UCSD-AML1 (cell line): ENCODE measurements at regions not wholly inside any gene's neighbourhood (a gene's known extent, or its start where the extent isn't known, plus 50 kb on each side); places are given as distances from the start of the nearest gene placed in this dataset.
"Not testable (repeated sequence)": the region's sequence is repeated elsewhere in the genome, so short reads cannot be mapped to it uniquely, and the experiment has no call there.

ENCODE experiments used
- DNase-seq: peaks from one replicate; lab custom pipeline; 2025; ENCODE audit not compliant: unreplicated experiment; lab: John Stamatoyannopoulos, UW

DNA sequence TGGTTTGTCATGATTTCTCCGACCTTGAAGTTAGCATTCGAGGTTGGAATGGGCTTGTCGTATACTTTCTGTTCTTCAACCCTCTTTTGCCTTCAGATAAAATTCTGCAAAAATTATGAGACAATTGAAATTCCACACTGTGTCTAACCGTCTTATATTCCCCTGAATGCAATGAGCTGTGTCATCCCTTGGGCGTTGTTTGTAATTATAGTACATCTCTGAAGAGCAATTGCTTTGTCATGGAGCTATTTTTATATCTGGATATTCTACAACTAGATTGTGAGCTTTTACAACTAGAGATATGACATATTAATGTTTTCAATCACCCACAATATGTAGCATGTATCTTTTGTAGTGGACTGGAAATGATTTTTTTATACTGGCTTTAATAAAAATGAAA lies 631.8 kb upstream of the SLC10A2 start:
- DNase-seq = no peak

- no peak for DNase-seq
Measured at GRCh38 chr13:103695320-103695719, 629.1 kb upstream of the SLC10A2 start.

DNA sequence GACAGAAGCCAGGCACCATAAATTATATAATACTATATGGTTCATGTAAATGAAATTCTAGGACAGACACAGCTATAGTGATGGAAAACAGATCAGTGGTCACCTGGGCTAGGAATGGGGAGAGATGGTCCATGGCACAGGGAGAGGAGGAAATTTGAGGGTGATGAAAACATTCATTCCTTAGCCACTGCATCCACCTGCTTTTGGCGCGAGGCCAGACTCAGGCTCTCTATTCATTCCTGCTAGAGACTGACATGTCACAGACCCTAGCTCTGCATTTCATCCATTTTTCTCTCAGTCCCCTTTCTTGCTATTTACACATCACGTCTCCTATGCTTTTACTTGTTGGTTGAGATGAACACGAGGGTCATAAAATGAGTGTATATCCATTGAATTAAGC lies 628.3 kb upstream of the SLC10A2 start:
- DNase-seq = no peak

GRCh38 chr13:103694033-103694432 lies 627.8 kb upstream of the SLC10A2 start:
- no peak for DNase-seq

- DNase-seq = no peak
Measured at GRCh38 chr13:103692442-103692841, 626.2 kb upstream of the SLC10A2 start.

- no peak for DNase-seq
Measured at GRCh38 chr13:103676329-103676728, 610.1 kb upstream of the SLC10A2 start.

- DNase-seq = no peak
Measured at GRCh38 chr13:103671547-103671946, 605.3 kb upstream of the SLC10A2 start.

DNA sequence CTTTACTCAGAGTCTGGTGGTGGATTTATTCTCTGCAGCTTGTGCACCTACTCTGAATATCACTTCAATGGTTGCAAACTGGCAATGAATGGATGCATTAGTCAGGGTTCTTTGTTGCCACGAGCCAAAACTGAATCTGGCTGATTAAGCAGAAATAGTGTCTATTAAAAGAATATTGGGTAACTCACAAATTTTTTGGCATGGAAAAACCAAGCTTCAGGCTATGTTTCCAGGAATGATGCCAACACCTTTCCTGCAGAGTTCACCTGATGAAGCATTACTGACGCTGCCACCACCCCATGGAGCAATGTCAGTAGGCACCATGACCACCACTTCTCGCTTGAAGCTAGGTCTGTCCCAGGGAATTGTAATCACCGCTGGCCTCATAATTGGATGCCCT lies 597.8 kb upstream of the SLC10A2 start:
- no peak for DNase-seq

GRCh38 chr13:103656311-103656710 lies 590.1 kb upstream of the SLC10A2 start:
- no peak for DNase-seq

GRCh38 chr13:103640606-103641005 lies 574.4 kb upstream of the SLC10A2 start:
- DNase-seq = no peak

DNA sequence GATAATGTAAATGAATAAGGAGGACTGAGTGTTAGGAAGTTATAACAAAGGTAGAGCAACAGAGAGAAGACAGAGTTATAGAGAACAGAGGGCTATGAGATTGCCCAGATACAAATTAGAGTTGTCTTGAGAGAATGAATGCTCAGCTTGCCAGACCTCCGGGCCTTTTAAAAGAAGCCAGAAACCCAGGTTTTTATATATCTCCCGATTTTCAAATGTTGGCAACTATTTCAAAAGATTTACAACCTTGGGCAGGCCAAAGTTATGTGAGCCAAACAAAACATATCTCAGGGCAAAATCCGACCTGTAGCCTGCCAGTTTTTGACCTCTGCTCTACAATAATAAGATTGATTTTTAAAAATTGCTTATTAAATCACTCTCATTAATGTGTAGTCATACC lies 573.1 kb upstream of the SLC10A2 start:
- DNase-seq = no peak

GRCh38 chr13:103638706-103639105 lies 572.5 kb upstream of the SLC10A2 start:
- DNase-seq = no peak

DNA sequence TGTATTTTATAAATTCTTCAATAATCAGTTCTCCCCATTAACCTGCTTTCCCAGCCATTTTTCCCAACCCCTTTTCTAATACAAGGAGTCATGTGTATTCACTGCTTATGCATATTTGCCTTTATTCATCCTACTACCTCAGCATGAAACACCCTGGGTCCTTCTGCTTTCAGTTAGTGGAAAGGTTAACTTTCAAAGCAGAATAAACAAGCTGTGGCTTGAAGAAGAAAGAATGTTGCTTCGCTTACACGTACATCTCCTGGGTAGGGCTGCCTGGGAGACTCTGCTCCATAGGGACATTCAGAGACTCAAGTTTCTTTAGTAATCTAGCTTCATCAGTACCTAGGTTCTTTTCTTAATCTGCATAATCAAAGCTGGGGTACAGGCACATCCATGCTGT lies 567.8 kb upstream of the SLC10A2 start:
- DNase-seq = no peak

- DNase-seq = no peak
Measured at GRCh38 chr13:103625194-103625593, 559.0 kb upstream of the SLC10A2 start.

- DNase-seq = no peak
Measured at GRCh38 chr13:103618151-103618550, 551.9 kb upstream of the SLC10A2 start.

GRCh38 chr13:103615771-103616170 lies 549.6 kb upstream of the SLC10A2 start:
- DNase-seq = no peak

GRCh38 chr13:103614761-103615160 lies 548.5 kb upstream of the SLC10A2 start:
- DNase-seq = no peak

DNA sequence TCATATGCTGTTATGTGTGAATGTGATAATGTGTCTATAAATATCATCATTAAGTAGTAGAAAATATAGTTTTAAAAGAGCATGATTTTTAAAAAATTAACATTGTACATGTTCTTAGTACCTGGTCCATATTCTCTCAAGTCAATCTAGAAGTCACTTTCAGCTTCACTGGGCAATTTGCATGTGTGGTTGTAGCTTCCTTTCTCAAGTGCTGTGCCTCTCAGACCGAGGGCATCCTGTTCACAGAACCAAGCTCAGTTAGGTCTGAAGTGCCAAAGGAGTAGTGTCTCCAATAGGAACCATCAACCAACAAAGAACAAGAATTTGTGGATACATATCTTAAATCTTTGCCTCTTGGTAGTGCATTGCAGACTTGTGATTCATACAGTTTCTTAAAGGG lies 541.8 kb upstream of the SLC10A2 start:
- no peak for DNase-seq

- DNase-seq = no peak
Measured at GRCh38 chr13:103605546-103606326, 539.5 kb upstream of the SLC10A2 start.

GRCh38 chr13:103599870-103600269 lies 533.7 kb upstream of the SLC10A2 start:
- not testable (repeated sequence) for DNase-seq

- no peak for DNase-seq
Measured at GRCh38 chr13:103598671-103599070, 532.5 kb upstream of the SLC10A2 start.

DNA sequence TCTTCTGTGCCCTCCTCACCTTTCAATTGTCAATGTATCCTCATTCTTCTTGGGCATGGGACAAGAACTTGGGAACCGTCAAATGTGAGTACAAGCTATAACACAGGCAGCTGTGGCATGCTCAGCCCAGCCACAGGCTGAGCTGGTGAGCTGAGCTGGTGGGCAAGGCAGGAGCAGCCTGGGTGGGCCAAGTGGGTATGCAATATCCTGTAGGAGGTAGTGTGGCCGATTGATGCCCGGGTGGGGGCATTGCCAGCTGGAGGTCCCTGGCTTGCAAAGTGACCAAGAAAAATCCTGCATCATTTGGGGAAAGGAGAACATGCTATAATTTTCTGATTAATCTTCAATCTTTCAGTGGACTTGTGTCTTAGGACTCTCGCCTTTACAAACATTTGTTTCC lies 507.2 kb upstream of the SLC10A2 start:
- no peak for DNase-seq

DNA sequence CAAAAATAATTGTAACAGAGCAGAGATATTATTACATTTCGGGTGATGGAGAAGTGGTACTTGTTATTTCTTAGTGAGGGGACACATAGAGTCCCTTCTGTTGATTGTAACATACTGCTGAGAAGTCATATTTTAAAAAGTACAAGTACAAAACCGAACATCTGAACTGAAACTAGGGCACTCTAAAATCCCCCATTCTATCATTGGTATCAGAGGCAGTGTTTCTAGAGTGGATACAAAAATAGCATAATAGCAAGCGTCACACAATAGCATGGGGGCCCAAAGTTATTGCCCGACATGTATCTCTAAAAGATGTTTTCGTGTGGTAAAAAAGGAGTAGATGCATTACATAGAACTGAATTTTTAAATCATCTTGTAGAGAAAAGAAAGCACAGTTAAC lies 502.1 kb upstream of the SLC10A2 start:
- DNase-seq = no peak
